Panc1 (cell line): ENCODE measurements at regions not wholly inside any gene's neighbourhood (a gene's known extent, or its start where the extent isn't known, plus 50 kb on each side); places are given as distances from the start of the nearest gene placed in this dataset.

Source experiments
- CTCF ChIP-seq: fragments of 450-650 bp; IDR thresholded peaks from 2 replicates; pipeline ENCODE4 v1.5.1; 2017; ENCODE audit warnings: mild to moderate bottlenecking
- REST ChIP-seq, 2 experiments: IDR thresholded peaks; 2 replicates each; pipeline ENCODE4 v1.6.1; 2011 to 2012; ENCODE audit warnings: low read depth in 2 of 2, control low read depth in 1 of 2, low read length in 1 of 2, mild to moderate bottlenecking in 1 of 2, moderate library complexity in 1 of 2; ENCODE audit not compliant: insufficient read depth in 1 of 2
- SIN3A ChIP-seq: IDR thresholded peaks from 2 replicates; pipeline ENCODE4 v1.6.1; 2012; ENCODE audit warnings: low read depth, mild to moderate bottlenecking, low read length, moderate library complexity, borderline replicate concordance; ENCODE audit not compliant: insufficient read depth

GRCh38 chr5:71948206-71948605 lies 159.1 kb upstream of the MAP1B start:
- no peak for TF ChIP-seq CTCF
- no peak for TF ChIP-seq SIN3A
- no peak for TF ChIP-seq REST (IDR thresholded peaks at IDR 0.05; ENCODE audit: insufficient read depth in 1 of 2, low read depth in 2 of 2, low read length in 1 of 2)
